ENCODE measurements at regions not wholly inside any gene's neighbourhood (a gene's known extent, or its start where the extent isn't known, plus 50 kb on each side); places are given as distances from the start of the nearest gene placed in this dataset.

DNA sequence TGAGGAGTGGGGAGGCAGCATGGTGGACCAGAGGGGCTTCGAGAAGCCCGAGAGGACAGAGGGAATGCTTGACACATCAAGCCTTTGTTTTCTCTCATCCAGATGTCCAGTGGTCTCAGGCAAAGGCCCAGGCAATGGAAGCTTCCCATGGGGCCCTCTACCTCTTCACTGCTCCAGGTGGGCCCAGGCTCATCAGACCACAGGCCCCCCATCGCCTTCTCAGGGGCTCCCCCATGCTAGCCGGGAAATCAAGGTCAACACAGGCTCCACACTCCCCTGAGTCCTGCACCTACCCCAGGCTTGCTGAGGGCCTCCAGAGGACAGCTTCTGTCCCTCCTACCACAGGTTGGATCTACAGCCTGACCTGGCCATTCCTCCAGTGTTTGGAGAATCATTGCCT, 157.5 kb downstream of the CHST1 start:
- no peak overlapping the region for H3K27ac ChIP-seq
- peak in 1 of 2 donors; percentile 25 for DNase-seq (ENCODE audit: low spot score in 2 of 2)
- intact Hi-C loops (cut with DNase I): no loop called here
- H3K4me3 ChIP-seq: no peak overlapping the region
- no peaks in the 10 kb centered on the region for H3K9me3 ChIP-seq
- no peaks in the 10 kb centered on the region for H3K4me1 ChIP-seq
- H3K36me3 ChIP-seq: no peaks in the 10 kb centered on the region
- TF ChIP-seq, protein P1, sequence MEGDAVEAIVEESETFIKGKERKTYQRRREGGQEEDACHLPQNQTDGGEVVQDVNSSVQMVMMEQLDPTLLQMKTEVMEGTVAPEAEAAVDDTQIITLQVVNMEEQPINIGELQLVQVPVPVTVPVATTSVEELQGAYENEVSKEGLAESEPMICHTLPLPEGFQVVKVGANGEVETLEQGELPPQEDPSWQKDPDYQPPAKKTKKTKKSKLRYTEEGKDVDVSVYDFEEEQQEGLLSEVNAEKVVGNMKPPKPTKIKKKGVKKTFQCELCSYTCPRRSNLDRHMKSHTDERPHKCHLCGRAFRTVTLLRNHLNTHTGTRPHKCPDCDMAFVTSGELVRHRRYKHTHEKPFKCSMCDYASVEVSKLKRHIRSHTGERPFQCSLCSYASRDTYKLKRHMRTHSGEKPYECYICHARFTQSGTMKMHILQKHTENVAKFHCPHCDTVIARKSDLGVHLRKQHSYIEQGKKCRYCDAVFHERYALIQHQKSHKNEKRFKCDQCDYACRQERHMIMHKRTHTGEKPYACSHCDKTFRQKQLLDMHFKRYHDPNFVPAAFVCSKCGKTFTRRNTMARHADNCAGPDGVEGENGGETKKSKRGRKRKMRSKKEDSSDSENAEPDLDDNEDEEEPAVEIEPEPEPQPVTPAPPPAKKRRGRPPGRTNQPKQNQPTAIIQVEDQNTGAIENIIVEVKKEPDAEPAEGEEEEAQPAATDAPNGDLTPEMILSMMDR (IDR thresholded peaks at IDR 0.05): no peak
- no peaks in the 10 kb centered on the region for H3K27me3 ChIP-seq

DNA sequence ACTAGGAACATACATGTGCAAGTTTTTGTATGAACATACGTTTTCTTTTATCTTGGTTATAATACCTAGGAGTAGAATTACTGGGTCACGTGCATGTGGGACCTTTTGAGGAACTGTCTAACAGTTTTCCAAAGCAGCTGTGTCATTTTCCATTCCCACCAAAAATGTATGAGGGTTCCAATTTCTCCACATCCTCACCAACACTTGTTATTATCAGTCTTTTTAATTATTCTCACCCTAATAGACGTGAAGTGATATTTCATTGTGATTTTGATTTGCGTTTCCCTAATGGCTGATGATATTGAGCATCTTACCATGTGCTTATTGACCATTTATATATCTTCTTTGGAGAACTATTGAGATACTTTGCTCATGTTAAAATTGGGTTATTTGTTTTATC, 162.1 kb downstream of the CHST1 start:
- Histone ChIP-seq H3K4me1 (no peaks in the 10 kb centered on the region), H3K9me3 (no peaks in the 10 kb centered on the region), H3K27me3 (no peaks in the 10 kb centered on the region), H3K4me3 (no peak overlapping the region), H3K27ac (no peak overlapping the region), H3K36me3 (no peaks in the 10 kb centered on the region)
- intact Hi-C loops (cut with DNase I): no loop called here
- TF ChIP-seq, protein P1 (IDR thresholded peaks at IDR 0.05): no peak
- DNase-seq (ENCODE audit: low spot score in 2 of 2): no peak

DNA sequence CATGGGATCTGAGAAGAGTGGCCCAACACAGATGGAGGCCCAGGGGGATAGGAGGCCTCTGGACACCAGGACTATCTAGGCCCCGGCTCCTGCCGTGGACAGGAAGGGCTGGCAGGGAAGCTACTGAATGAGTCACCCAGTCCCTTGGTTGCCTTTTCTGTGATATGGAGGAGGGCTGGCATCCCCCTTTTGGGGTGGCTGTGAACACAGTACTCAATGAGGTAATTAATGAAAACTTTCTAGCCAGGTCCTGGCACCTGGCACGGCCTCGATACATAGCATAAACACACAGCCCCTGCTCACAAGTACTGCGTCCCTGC, 163.2 kb downstream of the CHST1 start:
- Histone ChIP-seq H3K4me3 (no peak overlapping the region), H3K36me3 (no peaks in the 10 kb centered on the region), H3K4me1 (no peaks in the 10 kb centered on the region), H3K9me3 (no peaks in the 10 kb centered on the region), H3K27me3 (no peaks in the 10 kb centered on the region), H3K27ac (no peak overlapping the region)
- intact Hi-C loops (cut with DNase I): no loop called here
- peak in 1 of 2 donors; percentile 58 for DNase-seq (ENCODE audit: low spot score in 2 of 2)
- TF ChIP-seq, protein P1 (IDR thresholded peaks at IDR 0.05): no peak

DNA sequence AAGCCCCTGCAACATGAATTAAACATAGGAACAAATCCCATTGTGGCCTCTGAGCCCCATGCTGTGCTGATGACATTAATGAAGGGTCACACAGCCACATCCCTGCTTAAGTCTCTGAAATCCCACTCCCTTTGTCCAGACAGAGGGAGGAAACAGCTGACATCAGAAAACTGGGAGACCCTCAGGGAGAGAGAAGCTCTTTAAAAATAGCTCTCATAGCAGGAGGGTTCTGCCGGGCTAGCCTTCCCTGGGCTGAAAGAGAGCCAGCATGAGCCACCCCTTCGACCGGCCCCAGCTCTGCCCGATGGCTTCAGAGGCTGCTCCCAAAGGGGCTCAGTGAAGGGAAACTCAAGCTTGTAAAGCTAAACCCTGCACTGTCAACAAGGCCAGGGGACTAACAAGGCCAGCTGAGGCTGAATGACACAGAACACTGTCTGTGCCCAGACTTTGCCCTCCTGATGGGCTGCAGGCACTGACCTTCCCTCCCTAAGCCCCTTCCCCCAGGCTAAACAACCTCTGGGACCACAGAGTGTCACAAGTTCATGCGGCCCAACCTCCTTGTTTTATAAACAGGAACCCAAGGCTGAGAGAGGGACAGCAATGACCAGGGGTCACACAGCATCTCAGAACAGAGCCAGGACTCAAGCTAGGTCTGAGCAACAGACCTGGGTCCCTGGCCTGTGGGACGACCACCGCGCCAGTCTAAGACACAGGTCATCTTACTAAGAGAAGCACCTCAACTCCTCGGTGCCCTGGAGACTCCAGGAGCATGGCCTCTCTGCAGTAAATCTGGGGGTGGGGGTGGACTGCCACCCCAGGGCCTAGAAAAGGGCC, 163.8 kb downstream of the CHST1 start:
- no peaks in the 10 kb centered on the region for H3K27me3 ChIP-seq
- intact Hi-C loops (cut with DNase I): no loop called here
- no peaks in the 10 kb centered on the region for H3K4me1 ChIP-seq
- DNase-seq (ENCODE audit: low spot score in 2 of 2): peak in 1 of 2 donors; percentile 48
- H3K36me3 ChIP-seq: no peaks in the 10 kb centered on the region
- no peak overlapping the region for H3K27ac ChIP-seq
- no peak overlapping the region for H3K4me3 ChIP-seq
- TF ChIP-seq, protein P1 (IDR thresholded peaks at IDR 0.05): no peak
- H3K9me3 ChIP-seq: no peaks in the 10 kb centered on the region

DNA sequence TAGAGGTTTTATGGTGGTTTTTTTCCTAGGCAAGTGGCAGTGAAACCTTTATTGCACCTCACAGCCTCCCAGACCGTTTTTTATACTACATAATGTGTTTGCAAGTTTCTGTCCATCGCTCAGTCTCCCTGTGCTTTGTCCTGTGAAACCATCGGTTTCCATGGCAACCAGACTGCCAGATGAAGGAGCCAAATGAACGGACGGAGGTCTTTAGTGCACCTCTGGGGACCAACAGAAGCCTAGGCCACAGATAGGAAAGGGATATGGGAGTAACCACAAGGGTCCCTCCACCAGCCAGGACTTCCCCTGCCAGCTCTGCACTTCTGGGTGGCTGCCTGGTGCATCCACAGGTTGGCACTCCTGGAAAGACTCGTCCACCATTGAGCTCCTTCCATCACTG, 165.0 kb downstream of the CHST1 start:
- H3K36me3 ChIP-seq: no peaks in the 10 kb centered on the region
- TF ChIP-seq, protein P1 (IDR thresholded peaks at IDR 0.05): no peak
- H3K4me3 ChIP-seq: no peak overlapping the region
- H3K4me1 ChIP-seq: no peaks in the 10 kb centered on the region
- H3K9me3 ChIP-seq: no peaks in the 10 kb centered on the region
- no peaks in the 10 kb centered on the region for H3K27me3 ChIP-seq
- H3K27ac ChIP-seq: no peak overlapping the region
- DNase-seq (ENCODE audit: low spot score in 2 of 2): peak in 1 of 2 donors; percentile 16
- intact Hi-C loops (cut with DNase I): no loop called here

Measured in ascending aorta (tissue), 2 donors.